Right renal cortex interstitium (tissue), 3 donors: ENCODE measurements at regions not wholly inside any gene's neighbourhood (a gene's known extent, or its start where the extent isn't known, plus 50 kb on each side); places are given as distances from the start of the nearest gene placed in this dataset.

Experiments
- DNase-seq, 3 donors: peaks; one replicate each; pipeline ENCODE4 v3.0.0-alpha.2; 2013; ENCODE audit warnings: low read depth in 3 of 3, low spot score in 2 of 3

DNA sequence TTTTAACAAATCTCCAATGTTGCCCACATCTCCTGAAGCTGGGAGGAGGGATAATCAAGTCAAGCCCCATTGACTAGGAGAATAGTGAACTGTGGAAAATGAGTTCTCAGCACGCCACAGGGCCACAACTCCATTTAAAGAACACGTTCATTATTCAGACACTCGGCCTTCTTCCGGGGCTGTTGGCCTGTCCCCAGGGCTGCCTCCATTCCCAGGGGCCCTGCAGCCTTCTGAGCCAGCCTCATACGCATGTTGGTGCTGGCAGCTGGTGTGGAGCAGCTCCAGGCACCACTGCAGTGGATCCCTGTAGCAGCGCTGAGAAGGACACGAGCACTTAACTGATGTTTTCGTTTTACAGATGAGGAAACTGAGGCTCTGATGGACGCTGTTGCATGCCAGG lies 87.5 kb upstream of the RCN1 start:
- no peak for DNase-seq

DNA sequence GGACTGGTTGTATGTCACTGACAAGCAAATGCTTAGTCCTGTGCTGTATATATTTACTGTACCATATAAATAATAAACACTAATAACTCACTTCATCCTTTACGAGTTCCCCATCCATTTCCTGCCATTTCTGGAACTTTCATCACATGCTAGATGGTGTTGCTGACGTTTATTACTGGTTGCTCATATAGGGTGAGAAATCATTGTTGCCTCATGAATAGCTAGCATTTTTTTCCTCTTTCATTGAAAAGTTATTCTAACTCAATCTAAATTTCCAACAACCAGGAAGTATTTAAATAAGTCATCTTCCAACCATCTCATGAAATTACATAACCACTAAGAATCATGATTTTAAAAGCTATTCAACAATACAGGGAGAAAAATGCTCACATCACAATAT lies 88.6 kb upstream of the RCN1 start:
- no peak for DNase-seq

DNA sequence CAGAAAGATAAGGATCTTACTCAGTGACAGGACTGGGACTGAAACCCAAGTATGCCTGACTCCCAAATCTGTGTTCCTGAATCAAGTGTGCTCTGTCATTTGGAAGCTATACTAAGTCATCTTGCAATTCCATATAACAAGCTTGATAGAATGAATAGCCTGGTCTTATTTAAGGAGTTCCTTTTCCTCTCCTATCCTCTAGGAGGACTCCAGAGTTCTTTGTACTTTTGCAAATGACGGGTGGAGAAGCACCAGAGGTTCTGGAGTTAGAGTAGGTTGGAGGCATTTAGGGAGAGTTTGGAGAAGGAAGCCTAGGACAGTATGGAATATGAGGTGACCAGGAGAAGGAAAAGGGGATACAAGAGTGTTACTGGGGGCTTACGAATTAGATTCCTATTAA lies 92.9 kb upstream of the RCN1 start:
- no peak for DNase-seq

DNA sequence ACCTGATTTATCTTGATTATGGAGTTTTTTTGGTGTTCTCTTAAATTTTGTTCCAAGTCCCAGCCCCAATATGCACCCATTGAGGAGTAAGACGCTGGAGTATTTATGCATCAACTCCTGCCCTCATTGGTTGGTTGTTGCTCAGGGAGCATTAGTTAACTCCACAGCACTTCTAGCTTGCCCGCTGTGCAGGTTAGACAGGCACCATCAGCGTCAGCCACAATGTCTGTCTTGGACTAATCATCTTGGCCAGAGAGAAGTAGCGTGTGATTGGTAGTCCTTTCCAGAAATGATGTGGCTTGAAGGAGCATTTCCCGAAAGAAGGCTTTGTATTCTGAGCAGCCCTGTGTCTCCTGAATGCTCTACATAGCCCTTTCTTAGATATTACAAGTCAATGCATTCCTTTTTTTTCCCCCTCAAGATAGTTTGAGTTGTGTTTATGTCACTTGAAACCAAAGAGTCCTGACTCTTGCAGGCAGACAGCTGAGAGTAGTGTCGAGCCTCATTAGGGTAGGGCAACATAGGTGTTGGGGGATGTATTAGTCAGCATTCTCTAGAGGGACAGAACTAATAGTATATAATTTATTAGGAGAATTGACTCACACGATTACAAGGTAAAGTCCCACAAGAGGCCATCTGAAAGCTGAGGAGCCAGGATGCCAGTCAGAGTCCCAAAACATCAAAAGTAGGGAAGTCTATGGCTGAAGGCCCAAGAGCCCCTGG lies 94.6 kb upstream of the RCN1 start:
- no peak for DNase-seq

DNA sequence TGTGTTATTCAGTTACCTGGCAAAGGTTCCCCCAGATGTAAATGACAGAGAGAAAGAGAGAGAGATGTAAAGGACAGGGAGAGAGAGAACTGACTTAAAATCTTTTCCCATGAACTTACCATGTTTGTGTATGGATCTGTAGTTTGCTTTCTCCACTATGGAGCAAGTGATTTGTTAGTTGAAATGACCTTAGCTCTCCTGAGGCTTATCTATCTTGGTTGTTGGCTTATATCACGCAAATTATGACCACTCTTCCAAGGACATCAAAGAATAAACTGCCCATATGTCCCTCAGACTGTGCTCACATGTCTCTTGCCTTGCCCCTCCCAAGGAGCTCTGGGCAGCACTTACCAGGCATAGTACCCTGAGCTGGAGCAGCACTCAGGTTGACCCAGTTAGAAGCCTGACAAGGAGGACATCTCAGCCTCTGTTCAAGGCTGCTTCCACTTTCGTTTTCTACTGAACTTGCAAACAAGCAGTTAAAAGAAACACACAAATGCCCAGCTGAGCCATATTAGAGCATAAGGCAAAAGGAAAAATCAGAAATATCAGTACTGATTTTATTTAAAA lies 95.3 kb upstream of the RCN1 start:
- no peak for DNase-seq

DNA sequence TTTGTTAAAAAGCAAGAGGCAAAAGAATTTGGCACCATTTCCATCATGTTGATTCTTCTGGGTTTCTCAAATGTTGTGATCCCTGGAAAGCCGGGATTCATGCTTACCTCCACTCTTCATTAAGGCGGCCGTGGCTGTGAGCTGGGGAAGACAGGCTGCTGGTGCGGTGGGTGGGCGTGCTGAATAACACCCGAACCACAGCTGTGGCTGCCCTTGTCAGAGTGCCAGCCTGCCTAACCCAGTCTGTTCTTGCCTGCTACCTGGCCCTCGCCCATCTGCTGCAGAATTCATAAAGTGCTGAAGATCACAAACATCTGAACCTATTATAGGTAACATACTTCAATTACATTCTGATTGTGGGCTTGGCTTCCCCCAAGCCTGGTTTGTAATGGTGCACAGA lies 95.8 kb upstream of the RCN1 start:
- no peak for DNase-seq

DNA sequence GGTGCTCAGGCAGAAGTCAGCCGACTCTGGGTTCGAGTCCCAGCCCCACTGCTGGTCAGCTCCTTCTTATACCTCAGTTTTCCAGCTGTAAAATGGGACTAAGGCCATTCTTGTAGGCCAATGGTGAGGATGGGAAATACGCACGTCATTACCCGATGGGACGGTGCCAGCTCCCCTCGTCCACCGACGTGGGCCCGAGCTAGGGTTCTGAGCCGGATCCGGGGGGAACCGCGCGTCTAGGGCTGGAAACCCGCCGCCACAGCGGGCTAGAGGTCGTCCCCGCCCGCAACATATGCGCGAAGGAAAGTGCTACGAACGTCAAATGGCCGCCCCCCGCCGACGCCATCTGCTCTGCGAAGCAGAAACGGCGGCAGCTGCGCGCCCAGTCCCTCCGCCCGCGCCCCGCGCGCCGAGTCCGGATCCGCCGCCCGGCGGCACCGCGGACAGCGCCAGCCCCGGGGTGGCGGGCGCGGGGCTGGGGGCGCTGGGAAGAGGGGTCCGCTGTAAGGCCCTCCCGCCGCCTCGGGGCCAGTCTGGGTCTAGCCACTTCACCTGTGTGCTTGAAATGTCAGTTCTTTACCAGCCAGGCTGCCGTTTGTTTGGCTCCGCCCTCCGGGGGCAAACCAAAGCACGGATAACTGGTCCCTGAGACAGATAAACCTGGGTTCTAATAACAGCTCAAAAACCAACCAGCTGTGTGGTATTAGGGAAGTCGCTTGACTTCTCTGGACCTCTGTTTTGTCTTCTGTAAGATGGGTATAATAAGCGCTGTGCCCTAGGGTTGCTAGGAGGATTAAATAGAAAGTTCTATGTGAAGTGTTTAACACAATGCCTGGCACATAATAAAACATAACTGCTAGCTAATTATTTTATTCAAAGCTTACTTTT lies 103.5 kb upstream of the RCN1 start:
- DNase-seq: no peak

DNA sequence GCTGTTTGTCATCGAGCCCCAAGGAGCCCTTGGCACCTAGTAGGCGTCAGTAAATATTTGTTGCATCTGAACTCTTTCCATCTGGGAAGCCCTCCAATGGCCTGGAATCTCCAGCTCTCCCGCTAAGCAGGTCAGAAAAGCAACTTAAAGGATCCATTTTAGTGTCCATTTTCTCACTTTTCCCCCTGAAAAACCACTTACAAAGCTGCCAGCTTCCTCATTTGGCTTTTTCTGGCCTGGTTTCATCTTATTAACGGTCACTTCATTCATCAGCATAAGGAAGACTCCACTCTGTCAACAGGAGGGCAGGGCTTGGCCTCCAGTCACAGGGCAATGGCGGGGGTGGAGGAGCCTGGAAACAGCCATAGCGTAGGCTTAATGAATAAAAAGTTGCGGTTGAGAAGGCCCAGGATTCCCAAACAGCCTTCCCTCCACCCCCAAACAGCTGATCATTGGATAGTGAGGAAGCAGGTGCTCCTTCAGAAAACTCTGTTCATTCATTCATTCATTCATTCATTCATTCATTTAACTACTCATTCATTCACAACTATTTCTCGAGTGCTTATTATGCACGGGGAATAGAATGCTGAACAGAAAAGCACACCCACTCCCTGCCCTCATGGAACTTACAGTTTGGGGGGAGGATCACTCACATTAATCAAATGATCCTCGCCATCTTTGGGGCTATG lies 104.5 kb upstream of the RCN1 start:
- no peak for DNase-seq

DNA sequence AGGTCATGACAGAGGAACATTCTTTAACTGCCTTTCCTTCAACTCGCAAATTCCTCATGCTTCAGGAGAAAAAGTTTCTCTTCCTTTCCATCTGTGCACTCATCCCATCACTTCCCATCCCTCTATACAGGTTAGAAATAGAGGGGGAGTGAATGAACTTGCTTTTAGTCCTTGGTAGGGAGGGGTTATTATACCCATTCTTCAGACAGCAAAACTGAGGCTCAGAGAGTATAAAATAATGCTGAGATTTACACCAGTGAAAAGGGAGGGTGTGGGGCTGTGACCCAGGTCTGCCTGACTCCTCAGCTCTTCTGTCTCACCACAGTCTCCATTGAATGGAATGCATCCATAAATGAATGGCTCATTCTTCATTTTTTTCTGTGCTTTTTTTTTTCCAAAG lies 109.4 kb upstream of the RCN1 start:
- DNase-seq: no peak

DNA sequence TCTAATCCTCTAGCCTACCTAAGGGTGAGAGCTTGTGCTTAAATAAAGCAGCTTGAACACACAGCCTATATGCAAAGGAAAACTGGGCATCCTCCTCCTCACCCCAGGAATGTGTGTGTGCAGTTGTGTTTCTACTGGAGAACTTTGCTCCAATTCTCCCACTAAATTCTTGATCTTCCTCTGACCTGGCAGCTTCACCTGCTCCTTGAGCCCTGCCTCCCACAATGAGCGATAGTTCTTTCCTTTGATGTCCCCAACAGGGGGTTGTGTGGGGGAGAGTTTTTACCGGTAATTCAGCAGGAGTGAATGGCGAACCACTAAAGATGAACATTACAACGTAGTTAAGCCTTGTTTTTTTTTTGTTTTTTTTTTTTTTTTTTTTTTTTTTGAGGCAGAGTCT lies 113.5 kb upstream of the RCN1 start:
- no peak for DNase-seq

DNA sequence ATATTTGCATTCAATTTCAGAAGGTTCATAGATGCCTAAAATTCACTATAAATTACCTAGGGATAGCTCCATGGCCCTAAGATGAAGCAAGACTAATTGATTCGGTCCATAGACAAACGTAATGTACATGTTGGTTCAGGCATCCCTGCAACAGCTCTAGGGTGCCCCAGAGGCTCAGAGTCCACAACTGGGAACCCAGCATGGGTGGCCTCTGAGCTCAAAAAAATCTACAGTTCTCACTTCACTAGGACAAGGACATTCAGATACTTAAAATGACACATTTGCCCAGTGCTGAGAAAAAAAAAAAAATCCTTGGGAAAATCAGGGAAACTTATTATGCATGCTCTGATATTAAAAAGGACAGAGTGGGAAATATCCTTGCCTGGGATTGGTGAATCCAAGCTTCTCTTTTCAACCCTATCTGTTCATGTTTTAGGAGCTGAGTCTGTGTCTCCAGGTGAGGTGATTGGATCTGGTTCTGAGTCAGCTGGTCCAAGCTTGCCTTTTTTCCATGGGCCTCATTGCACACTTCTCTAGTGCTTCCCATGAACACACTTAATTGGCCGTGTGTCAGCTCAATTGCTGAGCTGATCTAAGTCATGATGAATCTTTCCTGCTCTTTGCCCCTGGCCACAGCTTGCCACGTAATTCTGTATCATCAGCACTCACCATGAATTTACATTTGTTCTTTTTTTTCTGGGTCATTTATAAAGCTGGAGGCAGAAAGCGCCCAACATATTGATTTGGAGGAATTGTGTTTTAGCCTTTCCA lies 116.3 kb upstream of the RCN1 start:
- no peak for DNase-seq

DNA sequence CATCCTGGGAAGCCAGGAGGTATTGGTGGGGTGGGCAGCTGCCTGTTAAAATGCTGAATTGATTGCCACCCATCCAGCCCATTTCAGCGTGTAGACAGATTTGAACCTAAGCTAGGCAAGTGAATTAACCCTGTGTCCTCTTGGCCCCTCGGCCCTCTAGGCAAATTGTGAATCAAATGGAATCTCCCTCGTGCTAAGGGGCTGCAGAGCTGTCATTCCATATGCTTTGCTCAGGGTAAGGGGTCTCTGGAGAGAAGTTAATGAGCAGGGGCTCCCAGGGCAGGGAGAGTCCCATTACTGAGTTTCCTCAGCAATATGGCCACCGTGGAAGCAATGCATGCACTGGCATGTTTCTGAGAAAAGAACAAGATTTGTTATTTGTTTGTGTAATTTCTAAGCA lies 117.7 kb upstream of the RCN1 start:
- DNase-seq: no peak

DNA sequence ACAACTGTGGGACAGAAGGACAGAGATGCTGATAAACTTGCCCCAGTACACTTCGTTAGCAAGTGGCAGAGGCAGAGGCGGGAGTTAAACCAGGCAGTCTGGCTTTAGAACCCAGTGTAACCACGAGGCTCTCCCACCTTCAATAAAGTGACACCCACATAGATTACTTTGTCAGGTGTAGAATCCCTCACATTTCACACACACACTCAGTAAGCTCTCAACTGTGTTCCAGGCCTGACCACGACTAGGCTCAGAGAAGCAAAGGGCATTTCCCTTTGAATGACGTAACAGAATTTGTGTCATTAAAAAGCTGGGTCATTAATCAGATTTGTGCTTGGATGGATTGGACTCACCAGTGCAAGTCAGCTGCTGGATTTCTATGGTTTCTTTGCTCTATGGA lies 118.3 kb upstream of the RCN1 start:
- DNase-seq: no peak

DNA sequence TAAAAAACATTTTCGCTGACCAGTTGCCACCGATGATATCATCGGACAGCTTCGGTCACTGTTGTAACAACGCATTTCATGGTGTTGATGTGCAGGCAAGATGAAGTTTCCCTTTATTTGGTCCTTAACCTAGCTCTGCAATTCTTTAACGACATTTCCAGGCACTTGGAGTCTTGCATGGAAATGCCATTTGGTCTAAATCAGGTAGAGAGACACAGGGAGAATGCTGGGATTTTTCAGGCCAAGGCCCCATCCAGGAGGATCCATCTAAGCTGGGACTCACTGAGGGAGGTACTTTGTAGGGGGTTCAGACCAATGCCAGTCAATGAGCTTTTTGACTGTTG lies 121.5 kb upstream of the RCN1 start:
- no peak for DNase-seq

DNA sequence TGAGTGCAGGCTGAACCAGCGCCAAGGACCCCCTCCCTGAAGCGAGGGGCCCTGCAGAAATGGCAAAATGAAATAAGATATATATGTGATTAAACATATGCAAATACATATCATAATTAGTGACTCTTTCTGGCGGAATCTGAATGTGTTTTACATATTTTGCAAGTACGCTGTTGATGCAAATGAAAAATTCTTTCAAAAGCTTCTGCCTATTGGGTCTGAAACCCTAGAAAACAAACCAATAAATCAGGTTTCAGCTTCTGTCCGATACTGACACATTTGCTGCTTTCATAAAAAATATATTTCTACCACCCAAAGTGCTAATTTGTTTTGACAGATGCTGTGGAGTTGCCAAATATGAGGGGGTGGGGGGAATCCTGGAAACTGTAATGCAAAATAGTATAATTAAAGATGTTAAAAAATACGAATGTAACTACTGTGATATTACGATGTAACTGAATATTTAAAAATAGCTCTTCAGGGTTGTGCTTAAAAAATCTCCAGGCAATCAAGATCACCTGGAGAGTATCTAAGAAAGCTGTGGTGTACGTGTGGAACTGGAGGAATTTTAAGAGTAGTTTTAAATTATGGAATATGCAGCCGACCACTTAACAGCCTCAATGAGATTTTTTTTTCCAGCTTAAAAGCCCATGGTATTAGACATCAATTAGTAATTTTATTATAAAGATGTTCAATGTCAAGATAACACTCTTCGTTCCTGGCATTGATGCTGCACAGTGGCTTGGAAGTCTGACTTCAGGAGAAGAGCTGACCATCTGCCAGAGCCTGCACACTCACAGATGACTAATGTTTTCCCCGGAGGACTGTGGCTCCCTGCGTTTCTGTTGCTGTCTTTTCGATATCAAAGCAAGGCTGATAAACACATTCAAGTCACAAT lies 122.2 kb upstream of the RCN1 start:
- DNase-seq: no peak

DNA sequence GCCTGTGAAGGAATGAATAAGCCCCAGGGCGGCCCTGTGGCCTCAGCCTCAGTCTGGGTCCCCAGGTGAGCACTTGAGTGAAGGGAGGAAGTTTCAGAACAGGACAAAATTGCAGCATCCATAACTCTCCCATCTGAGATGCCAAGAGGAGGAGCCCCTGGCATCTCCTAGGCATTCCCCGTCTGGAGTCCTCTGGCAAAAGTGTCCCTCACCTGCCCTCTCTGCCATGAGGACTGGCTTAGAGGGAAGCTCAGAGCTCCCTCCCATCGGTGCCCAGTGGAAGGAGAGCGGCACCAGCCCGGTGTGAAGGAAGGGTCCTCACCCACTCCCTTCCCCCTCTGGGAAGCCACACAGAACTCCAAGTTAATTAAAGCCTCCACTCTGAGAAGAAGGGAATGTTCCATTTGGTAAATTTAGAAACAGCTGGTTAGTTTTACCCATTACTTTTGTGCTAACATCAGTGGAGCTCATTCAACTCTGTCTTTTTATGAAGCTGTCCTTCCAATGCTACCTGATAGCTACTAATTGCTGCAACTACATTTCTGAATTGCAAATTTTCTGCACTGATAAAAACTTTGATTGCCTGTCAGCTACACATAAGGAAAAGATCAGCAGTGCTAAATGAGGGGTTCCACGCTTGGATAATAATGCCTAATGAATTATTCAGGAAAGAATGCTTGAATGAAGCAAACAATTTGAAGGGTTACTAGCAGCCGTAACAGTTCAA lies 123.3 kb upstream of the RCN1 start:
- DNase-seq: no peak

DNA sequence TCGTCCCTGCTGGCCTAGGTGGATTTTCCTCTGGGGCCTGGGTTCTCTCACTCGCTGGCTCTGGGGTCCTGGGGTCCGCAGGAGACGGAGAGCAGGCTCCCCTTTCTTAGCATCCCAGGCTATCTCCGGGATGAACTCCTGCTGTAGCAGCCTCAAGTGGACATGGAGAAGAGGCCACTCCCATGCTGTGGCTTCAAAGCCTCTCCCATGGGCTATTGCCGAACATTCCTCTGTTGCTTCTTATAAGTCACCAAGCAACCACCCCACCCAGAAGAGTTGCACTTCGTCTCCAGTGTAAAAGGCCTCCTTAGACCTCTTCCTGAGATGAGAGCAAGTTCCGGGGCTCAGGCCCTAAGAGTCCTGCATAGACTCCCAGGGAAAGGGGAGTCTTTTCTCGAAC lies 124.0 kb upstream of the RCN1 start:
- DNase-seq: no peak

DNA sequence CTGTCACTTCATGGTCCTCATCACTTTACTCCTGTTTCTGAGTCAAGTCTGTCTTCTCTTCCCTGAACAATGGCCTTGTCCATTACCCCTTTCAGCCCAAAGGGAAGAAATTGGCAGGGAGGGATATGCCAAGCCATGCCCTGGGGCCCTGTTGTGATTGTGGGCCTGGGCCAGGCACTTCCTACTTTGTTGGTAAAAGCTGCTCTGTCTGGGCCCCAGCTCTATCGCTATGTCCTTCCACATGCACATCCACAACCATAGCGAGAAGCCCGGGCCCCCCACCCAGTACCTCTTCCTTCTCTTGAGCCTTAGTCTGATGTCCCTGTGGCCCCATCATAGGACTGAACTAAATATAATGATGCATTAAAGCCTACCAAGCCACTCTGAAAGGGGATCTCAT lies 126.7 kb upstream of the RCN1 start:
- no peak for DNase-seq

DNA sequence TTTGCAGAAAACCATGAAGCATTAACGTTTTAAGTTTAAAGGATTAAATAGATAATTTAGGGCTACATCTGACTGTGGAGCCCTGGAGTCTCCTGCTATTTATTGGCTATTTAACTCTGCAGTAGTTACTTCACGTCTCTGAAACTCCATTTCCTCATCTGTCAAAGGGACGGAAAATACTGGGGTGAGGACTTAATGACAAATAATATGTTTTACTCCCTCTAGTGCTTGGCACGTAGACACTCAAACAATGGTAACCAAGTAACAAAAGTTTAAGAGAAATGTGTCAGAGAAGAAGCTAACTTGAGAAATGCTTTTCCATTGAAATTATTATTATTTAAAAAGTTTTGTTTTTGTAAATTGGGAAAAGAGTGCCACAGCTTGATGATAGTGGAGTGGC lies 130.7 kb upstream of the RCN1 start:
- no peak for DNase-seq
